Neural cell (in vitro differentiated cells): ENCODE measurements at regions not wholly inside any gene's neighbourhood (a gene's known extent, or its start where the extent isn't known, plus 50 kb on each side); places are given as distances from the start of the nearest gene placed in this dataset.

ENCODE experiments used
- H2AFZ ChIP-seq: fragments of 200-600, 300-800 bp; sonication (generic), shearing (Covaris generic); 2 replicates; pipeline ENCODE4 v1.6.0; 2014; ENCODE audit warnings: low read depth, mild to moderate bottlenecking, antibody characterized with exemption, low read length, moderate library complexity
- H3F3A ChIP-seq: fragments of 200-600 bp; shearing (Covaris generic); 2 replicates; pipeline ENCODE4 v1.6.1; 2016; ENCODE audit warnings: mild to moderate bottlenecking, moderate library complexity, mixed read lengths, antibody characterized with exemption, low read length; ENCODE audit not compliant: insufficient read depth, poor library complexity, severe bottlenecking
- H3K27ac ChIP-seq: fragments of 200-600, 300-800 bp; sonication (generic), shearing (Covaris generic); 2 replicates; pipeline ENCODE4 v1.5.1; 2014; ENCODE audit warnings: mild to moderate bottlenecking, low read length, moderate library complexity
- H3K27me3 ChIP-seq: fragments of 300-800, 200-600 bp; sonication (generic), shearing (Covaris generic); 2 replicates; pipeline ENCODE4 v1.6.0; 2014; ENCODE audit warnings: mild to moderate bottlenecking, low read depth, low read length, moderate library complexity; ENCODE audit not compliant: insufficient read depth
- H3K36me3 ChIP-seq: fragments of 300-800, 200-600 bp; sonication (generic), shearing (Covaris generic); 2 replicates; pipeline ENCODE4 v1.5.1; 2014; ENCODE audit warnings: mild to moderate bottlenecking, antibody characterized with exemption, low read length, moderate library complexity; ENCODE audit not compliant: insufficient read depth
- H3K4me2 ChIP-seq: fragments of 300-800, 200-600 bp; sonication (generic), shearing (Covaris generic); 2 replicates; pipeline ENCODE4 v1.6.0; 2014; ENCODE audit warnings: mild to moderate bottlenecking, low read length
- H3K4me3 ChIP-seq: fragments of 300-800, 200-600 bp; sonication (generic), shearing (Covaris generic); 2 replicates; pipeline ENCODE4 v1.5.1; 2014; ENCODE audit warnings: mild to moderate bottlenecking, low read length, moderate library complexity
- H3K79me2 ChIP-seq: fragments of 200-600 bp; shearing (Covaris generic); replicated peaks from 2 replicates; pipeline ENCODE4 v1.6.0; 2014; ENCODE audit warnings: mild to moderate bottlenecking, low read length, moderate library complexity; ENCODE audit not compliant: insufficient read depth
- H3K9ac ChIP-seq: fragments of 300-800, 200-600 bp; sonication (generic), shearing (Covaris generic); 2 replicates; pipeline ENCODE4 v1.6.1; 2016; ENCODE audit warnings: mild to moderate bottlenecking, low read length, mixed read lengths
- H3K9me2 ChIP-seq: fragments of 200-600 bp; shearing (Covaris generic); 2 replicates; pipeline ENCODE4 v1.6.1; 2016; ENCODE audit warnings: mild to moderate bottlenecking, low read length, mixed read lengths; ENCODE audit not compliant: insufficient read depth
- H3K9me3 ChIP-seq: fragments of 200-600, 300-800 bp; sonication (generic), shearing (Covaris generic); 2 replicates; pipeline ENCODE4 v1.6.1; 2016; ENCODE audit warnings: mild to moderate bottlenecking, mixed run types, low read length, moderate library complexity, mixed read lengths
- H4K20me1 ChIP-seq: fragments of 200-600 bp; shearing (Covaris generic); 2 replicates; pipeline ENCODE4 v1.6.1; 2016; ENCODE audit warnings: mild to moderate bottlenecking, mixed run types; ENCODE audit not compliant: insufficient read depth
- EP300 ChIP-seq: fragments of 450-650 bp; conservative IDR thresholded peaks from 2 replicates; pipeline ENCODE4 v1.6.1; 2014; ENCODE audit warnings: antibody characterized with exemption, mild to moderate bottlenecking, moderate library complexity; ENCODE audit not compliant: poor library complexity, severe bottlenecking
- EZH2 ChIP-seq: fragments of 200-600, 300-800 bp; shearing (Covaris generic), sonication (generic); IDR thresholded peaks from 2 replicates; pipeline ENCODE4 v1.6.1; 2014; ENCODE audit warnings: antibody characterized with exemption, low read length, borderline replicate concordance, mild to moderate bottlenecking; ENCODE audit not compliant: insufficient read depth, poor library complexity, severe bottlenecking
- MXI1 ChIP-seq: fragments of 450-650 bp; conservative IDR thresholded peaks from 2 replicates; pipeline ENCODE4 v1.6.1; 2014; ENCODE audit warnings: antibody characterized with exemption, mild to moderate bottlenecking; ENCODE audit not compliant: poor library complexity, severe bottlenecking
- POLR2AphosphoS5 ChIP-seq: IDR thresholded peaks from 2 replicates; pipeline ENCODE4 v1.6.1; 2012
- RAD21 ChIP-seq: fragments of 450-650 bp; conservative IDR thresholded peaks from 2 replicates; pipeline ENCODE4 v1.6.1; 2014; ENCODE audit warnings: antibody characterized with exemption, mild to moderate bottlenecking, moderate library complexity
- REST ChIP-seq: IDR thresholded peaks from 2 replicates; pipeline ENCODE4 v1.6.1; 2012; ENCODE audit warnings: borderline replicate concordance
- SMC3 ChIP-seq: fragments of 450-650 bp; conservative IDR thresholded peaks from 2 replicates; pipeline ENCODE4 v1.6.1; 2014; ENCODE audit warnings: antibody characterized with exemption, mild to moderate bottlenecking, moderate library complexity; ENCODE audit not compliant: poor library complexity
- TAF1 ChIP-seq: IDR thresholded peaks from 2 replicates; pipeline ENCODE4 v1.6.1; 2012; ENCODE audit warnings: low read depth
- TF ChIP-seq, protein P1 (sequence below): fragments of 450-650 bp; IDR thresholded peaks from 2 replicates; pipeline ENCODE4 v1.5.1; 2014; ENCODE audit warnings: antibody characterized with exemption, mild to moderate bottlenecking, moderate library complexity; ENCODE audit not compliant: poor library complexity, severe bottlenecking

DNA sequence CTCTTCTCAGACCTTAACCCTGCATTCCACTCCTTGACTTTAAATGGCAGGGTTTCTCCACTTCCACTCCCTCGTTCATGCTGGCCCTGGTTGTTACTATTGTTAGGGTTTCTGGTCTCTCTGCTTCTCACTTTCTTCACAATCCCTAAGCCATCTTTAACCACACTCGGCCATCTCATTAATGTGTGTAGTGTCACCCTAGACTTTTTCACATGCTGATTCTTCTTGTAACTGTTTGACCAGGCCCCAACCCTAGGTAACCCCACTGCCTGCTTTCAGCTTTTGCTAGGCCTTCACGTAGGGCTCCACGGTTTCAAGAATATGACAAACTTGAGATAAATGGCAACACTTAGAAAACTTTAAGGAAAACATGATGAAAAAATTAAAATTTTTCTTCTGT is 195.1 kb downstream of the IPO8 start:
- H3K4me3 ChIP-seq = no peak overlapping the region
- no peaks in the 10 kb centered on the region for H3K27me3 ChIP-seq
- no peaks in the 10 kb centered on the region for H3K9me2 ChIP-seq
- H4K20me1 ChIP-seq = no peaks in the 10 kb centered on the region
- H3F3A ChIP-seq = no peaks in the 10 kb centered on the region
- no peaks in the 10 kb centered on the region for H3K36me3 ChIP-seq
- H3K4me2 ChIP-seq = no peak overlapping the region
- H3K79me2 ChIP-seq = no peaks in the 10 kb centered on the region
- no peak for TF ChIP-seq EZH2
- TF ChIP-seq TAF1 = no peak
- no peak for TF ChIP-seq RAD21
- TF ChIP-seq EP300 = no peak
- no peak for TF ChIP-seq MXI1
- TF ChIP-seq SMC3 = no peak
- TF ChIP-seq, protein P1, sequence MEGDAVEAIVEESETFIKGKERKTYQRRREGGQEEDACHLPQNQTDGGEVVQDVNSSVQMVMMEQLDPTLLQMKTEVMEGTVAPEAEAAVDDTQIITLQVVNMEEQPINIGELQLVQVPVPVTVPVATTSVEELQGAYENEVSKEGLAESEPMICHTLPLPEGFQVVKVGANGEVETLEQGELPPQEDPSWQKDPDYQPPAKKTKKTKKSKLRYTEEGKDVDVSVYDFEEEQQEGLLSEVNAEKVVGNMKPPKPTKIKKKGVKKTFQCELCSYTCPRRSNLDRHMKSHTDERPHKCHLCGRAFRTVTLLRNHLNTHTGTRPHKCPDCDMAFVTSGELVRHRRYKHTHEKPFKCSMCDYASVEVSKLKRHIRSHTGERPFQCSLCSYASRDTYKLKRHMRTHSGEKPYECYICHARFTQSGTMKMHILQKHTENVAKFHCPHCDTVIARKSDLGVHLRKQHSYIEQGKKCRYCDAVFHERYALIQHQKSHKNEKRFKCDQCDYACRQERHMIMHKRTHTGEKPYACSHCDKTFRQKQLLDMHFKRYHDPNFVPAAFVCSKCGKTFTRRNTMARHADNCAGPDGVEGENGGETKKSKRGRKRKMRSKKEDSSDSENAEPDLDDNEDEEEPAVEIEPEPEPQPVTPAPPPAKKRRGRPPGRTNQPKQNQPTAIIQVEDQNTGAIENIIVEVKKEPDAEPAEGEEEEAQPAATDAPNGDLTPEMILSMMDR = no peak
- TF ChIP-seq POLR2AphosphoS5 = no peak
- no peak for TF ChIP-seq REST
- no peak overlapping the region for H2AFZ ChIP-seq
- H3K27ac ChIP-seq = no peak overlapping the region
- no peak overlapping the region for H3K9ac ChIP-seq
- no peaks in the 10 kb centered on the region for H3K9me3 ChIP-seq

GRCh38 chr12:30485230-30485890 is 210.3 kb downstream of the IPO8 start:
- TF ChIP-seq SMC3 = no peak
- no peak for TF ChIP-seq RAD21
- Histone ChIP-seq H3F3A (no peaks in the 10 kb centered on the region), H3K9ac (no peak overlapping the region), H4K20me1 (no peaks in the 10 kb centered on the region), H3K4me3 (no peak overlapping the region), H3K79me2 (no peaks in the 10 kb centered on the region), H3K27ac (no peak overlapping the region), H3K36me3 (no peaks in the 10 kb centered on the region), H3K4me2 (no peak overlapping the region), H3K9me2 (no peaks in the 10 kb centered on the region), H3K9me3 (no peaks in the 10 kb centered on the region), H2AFZ (no peak overlapping the region), H3K27me3 (no peaks in the 10 kb centered on the region)
